Retinal pigment epithelial cell (primary cell): ENCODE measurements at regions not wholly inside any gene's neighbourhood (a gene's known extent, or its start where the extent isn't known, plus 50 kb on each side); places are given as distances from the start of the nearest gene placed in this dataset.

Source experiments
- DNase-seq: peaks from one replicate; pipeline ENCODE4 v3.0.0-alpha.2; 2010; ENCODE audit warnings: low read depth
- H3K4me3 ChIP-seq: 2 replicates; pipeline ENCODE4 v1.5.1; 2011; ENCODE audit warnings: mild to moderate bottlenecking, low read length, control low read depth, moderate library complexity
- CTCF ChIP-seq: conservative IDR thresholded peaks from 2 replicates; pipeline ENCODE4 v1.5.1; 2011; ENCODE audit warnings: low read depth, low read length, control low read depth, inconsistent platforms

GRCh38 chr14:101001311-101002069 lies 98.0 kb upstream of the RTL1 start:
- DNase-seq: no peak
- no peak for TF ChIP-seq CTCF

GRCh38 chr14:101002738-101003137 lies 99.2 kb upstream of the RTL1 start:
- H3K4me3 ChIP-seq: no peak overlapping the region
- no peak for TF ChIP-seq CTCF
- no peak for DNase-seq

More at GRCh38 chr14:101001311-101002069, 98.0 kb upstream of the RTL1 start:
- no peak overlapping the region for H3K4me3 ChIP-seq

GRCh38 chr14:101004176-101004575 lies 100.7 kb upstream of the RTL1 start:
- no peak for TF ChIP-seq CTCF
- H3K4me3 ChIP-seq: no peak overlapping the region
- no peak for DNase-seq

- DNase-seq: no peak
- H3K4me3 ChIP-seq: no peak overlapping the region
- TF ChIP-seq CTCF: no peak
Measured at GRCh38 chr14:101004954-101005353, 101.4 kb upstream of the RTL1 start.

GRCh38 chr14:101005447-101005846 lies 101.9 kb upstream of the RTL1 start:
- no peak overlapping the region for H3K4me3 ChIP-seq
- TF ChIP-seq CTCF: no peak

GRCh38 chr14:101006008-101006407 lies 102.5 kb upstream of the RTL1 start:
- no peak for TF ChIP-seq CTCF
- no peak overlapping the region for H3K4me3 ChIP-seq
- DNase-seq: no peak

More at GRCh38 chr14:101005447-101005846, 101.9 kb upstream of the RTL1 start:
- DNase-seq: no peak

GRCh38 chr14:101007004-101007614 lies 103.6 kb upstream of the RTL1 start:
- no peak for TF ChIP-seq CTCF
- H3K4me3 ChIP-seq: no peak overlapping the region
- no peak for DNase-seq
